Hematopoietic multipotent progenitor cell treated with erythropoietin and hydrocortisone succinate and interleukin-3 and kit ligand, for 15 days (in vitro differentiated cells): ENCODE measurements at regions not wholly inside any gene's neighbourhood (a gene's known extent, or its start where the extent isn't known, plus 50 kb on each side); places are given as distances from the start of the nearest gene placed in this dataset.
"Not testable (repeated sequence)": the region's sequence is repeated elsewhere in the genome, so short reads cannot be mapped to it uniquely, and the experiment has no call there.

ENCODE experiments used
- DNase-seq: peaks from one replicate; pipeline ENCODE4 v3.0.0-alpha.2; 2015; ENCODE audit warnings: low spot score

GRCh38 chr4:171524903-171525302 lies 288.3 kb upstream of the GALNTL6 start:
- no peak for DNase-seq

- no peak for DNase-seq
Measured at GRCh38 chr4:171521726-171522125, 291.5 kb upstream of the GALNTL6 start.

- no peak for DNase-seq
Measured at GRCh38 chr4:171519457-171519856, 293.7 kb upstream of the GALNTL6 start.

- DNase-seq: no peak
Measured at GRCh38 chr4:171517883-171518282, 295.3 kb upstream of the GALNTL6 start.

- DNase-seq: no peak
Measured at GRCh38 chr4:171516694-171517093, 296.5 kb upstream of the GALNTL6 start.

GRCh38 chr4:171484681-171485080 lies 328.5 kb upstream of the GALNTL6 start:
- DNase-seq: no peak

GRCh38 chr4:171478181-171478580 lies 335.0 kb upstream of the GALNTL6 start:
- DNase-seq: no peak

- not testable (repeated sequence) for DNase-seq
Measured at GRCh38 chr4:171475111-171475510, 338.1 kb upstream of the GALNTL6 start.

GRCh38 chr4:171473155-171473554 lies 340.0 kb upstream of the GALNTL6 start:
- no peak for DNase-seq

- no peak for DNase-seq
Measured at GRCh38 chr4:171472230-171472629, 341.0 kb upstream of the GALNTL6 start.

GRCh38 chr4:171464499-171464898 lies 348.7 kb upstream of the GALNTL6 start:
- DNase-seq: no peak

GRCh38 chr4:171461191-171461590 lies 352.0 kb upstream of the GALNTL6 start:
- DNase-seq: no peak

- no peak for DNase-seq
Measured at GRCh38 chr4:171448919-171449481, 364.2 kb upstream of the GALNTL6 start.

GRCh38 chr4:171448358-171448757 lies 364.8 kb upstream of the GALNTL6 start:
- DNase-seq: no peak

GRCh38 chr4:171441300-171441941 lies 371.8 kb upstream of the GALNTL6 start:
- no peak for DNase-seq

- no peak for DNase-seq
Measured at GRCh38 chr4:171433674-171434073, 379.5 kb upstream of the GALNTL6 start.

GRCh38 chr4:171432536-171432935 lies 380.7 kb upstream of the GALNTL6 start:
- no peak for DNase-seq

GRCh38 chr4:171430495-171430894 lies 382.7 kb upstream of the GALNTL6 start:
- DNase-seq: no peak

GRCh38 chr4:171397175-171397574 lies 416.0 kb upstream of the GALNTL6 start:
- DNase-seq: no peak

GRCh38 chr4:171390626-171391025 lies 422.6 kb upstream of the GALNTL6 start:
- no peak for DNase-seq

GRCh38 chr4:171378323-171378722 lies 434.9 kb upstream of the GALNTL6 start:
- DNase-seq: no peak

GRCh38 chr4:171376724-171377123 lies 436.5 kb upstream of the GALNTL6 start:
- DNase-seq: no peak

GRCh38 chr4:171353535-171353934 lies 459.7 kb upstream of the GALNTL6 start:
- DNase-seq: no peak

- no peak for DNase-seq
Measured at GRCh38 chr4:171348090-171348489, 465.1 kb upstream of the GALNTL6 start.
